ENCODE measurements at regions not wholly inside any gene's neighbourhood (a gene's known extent, or its start where the extent isn't known, plus 50 kb on each side); places are given as distances from the start of the nearest gene placed in this dataset.

DNA sequence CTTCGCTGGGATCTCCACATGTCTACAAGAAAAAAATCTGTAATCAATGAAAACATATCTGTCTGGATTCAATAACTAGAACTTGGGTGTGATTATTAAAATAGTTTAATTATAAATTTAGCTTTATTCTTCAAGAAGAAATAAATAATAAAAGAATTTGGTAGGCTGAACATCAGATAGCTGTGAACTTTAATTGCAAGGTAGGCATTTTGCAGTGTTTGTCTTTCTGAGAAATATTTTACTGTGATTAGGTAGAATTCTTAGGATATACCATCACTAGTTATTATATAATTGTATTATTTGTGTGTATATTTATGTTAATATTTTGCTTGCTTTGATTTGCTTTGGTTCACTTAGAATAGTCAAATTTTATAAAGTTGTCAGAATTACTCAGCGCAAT, 409.4 kb downstream of the PCDH18 start:
- TF ChIP-seq, protein P1, sequence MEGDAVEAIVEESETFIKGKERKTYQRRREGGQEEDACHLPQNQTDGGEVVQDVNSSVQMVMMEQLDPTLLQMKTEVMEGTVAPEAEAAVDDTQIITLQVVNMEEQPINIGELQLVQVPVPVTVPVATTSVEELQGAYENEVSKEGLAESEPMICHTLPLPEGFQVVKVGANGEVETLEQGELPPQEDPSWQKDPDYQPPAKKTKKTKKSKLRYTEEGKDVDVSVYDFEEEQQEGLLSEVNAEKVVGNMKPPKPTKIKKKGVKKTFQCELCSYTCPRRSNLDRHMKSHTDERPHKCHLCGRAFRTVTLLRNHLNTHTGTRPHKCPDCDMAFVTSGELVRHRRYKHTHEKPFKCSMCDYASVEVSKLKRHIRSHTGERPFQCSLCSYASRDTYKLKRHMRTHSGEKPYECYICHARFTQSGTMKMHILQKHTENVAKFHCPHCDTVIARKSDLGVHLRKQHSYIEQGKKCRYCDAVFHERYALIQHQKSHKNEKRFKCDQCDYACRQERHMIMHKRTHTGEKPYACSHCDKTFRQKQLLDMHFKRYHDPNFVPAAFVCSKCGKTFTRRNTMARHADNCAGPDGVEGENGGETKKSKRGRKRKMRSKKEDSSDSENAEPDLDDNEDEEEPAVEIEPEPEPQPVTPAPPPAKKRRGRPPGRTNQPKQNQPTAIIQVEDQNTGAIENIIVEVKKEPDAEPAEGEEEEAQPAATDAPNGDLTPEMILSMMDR (IDR thresholded peaks at IDR 0.05) = no peak
- no peak for TF ChIP-seq POLR2A (IDR thresholded peaks at IDR 0.05)
- 65% methylated on average over 2 of the region's 2 CpGs for WGBS (ENCODE audit: insufficient coverage, low coverage, low lambda C conversion rate, missing lambda C conversion rate)

DNA sequence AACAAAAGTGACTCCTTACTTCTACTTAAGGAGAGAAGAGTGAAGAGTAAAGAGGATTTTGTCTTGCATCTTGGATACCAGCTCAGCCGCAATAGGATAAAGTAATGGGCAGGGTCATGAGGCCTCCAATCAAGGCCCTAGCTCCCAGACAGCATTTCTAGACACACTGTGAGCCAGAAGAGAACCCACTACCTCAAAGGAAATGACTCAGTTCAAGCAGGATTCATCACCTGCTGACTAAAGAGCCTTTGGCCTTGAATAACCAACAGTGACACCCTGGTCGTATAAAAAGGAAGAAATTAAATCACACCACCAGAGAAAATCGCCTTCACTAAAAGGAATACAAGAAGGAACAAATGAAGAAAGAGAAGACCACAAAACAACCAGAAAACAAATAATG, 416.1 kb downstream of the PCDH18 start:
- Histone ChIP-seq H3K27ac (no peak overlapping the region), H3K36me3 (no peaks in the 10 kb centered on the region)

More for the DNA sequence above, 409.4 kb downstream of the PCDH18 start:
- Histone ChIP-seq H3K36me3 (no peaks in the 10 kb centered on the region), H3K27ac (no peak overlapping the region), H3K27me3 (no peaks in the 10 kb centered on the region), H3K9me3 (no peaks in the 10 kb centered on the region), H3K4me3 (no peak overlapping the region), H3K4me1 (no peaks in the 10 kb centered on the region)
- DNase-seq = no peak
- intact Hi-C loops (cut with DNase I) = no loop called here
- ATAC-seq = no peak

DNA sequence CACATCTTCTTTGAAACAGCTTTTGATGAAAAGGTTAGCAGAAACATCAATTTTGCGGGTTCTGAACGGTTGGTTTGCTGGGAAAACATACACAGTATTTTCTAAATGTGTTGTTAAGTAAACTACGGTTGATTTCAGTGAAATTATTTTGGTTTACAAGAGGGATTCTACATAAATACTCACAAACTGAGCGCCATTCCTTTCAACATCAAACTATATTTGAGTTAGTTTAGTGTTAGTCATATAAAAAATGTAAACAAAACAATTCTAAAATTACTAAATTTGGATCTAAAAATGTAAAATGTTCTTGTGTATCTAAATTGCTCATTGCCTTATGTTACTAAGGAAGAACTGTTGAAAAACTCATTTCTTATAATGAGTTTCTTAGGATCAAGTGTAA, 425.6 kb downstream of the PCDH18 start:
- DNase-seq (no peak), ATAC-seq (no peak)
- 59% methylated on average over 4 of the region's 4 CpGs for WGBS (ENCODE audit: insufficient coverage, low coverage, low lambda C conversion rate, missing lambda C conversion rate)
- TF ChIP-seq, protein P1 (IDR thresholded peaks at IDR 0.05) = no peak
- no peaks in the 10 kb centered on the region for H3K4me1 ChIP-seq
- H3K27ac ChIP-seq = no peak overlapping the region
- H3K36me3 ChIP-seq = no peaks in the 10 kb centered on the region
- H3K4me3 ChIP-seq = no peak overlapping the region
- H3K27me3 ChIP-seq = no peaks in the 10 kb centered on the region
- H3K9me3 ChIP-seq = no peaks in the 10 kb centered on the region
- intact Hi-C loops (cut with DNase I) = no loop called here

More for the DNA sequence above, 416.1 kb downstream of the PCDH18 start:
- Histone ChIP-seq H3K4me1 (no peaks in the 10 kb centered on the region), H3K27me3 (no peaks in the 10 kb centered on the region), H3K9me3 (no peaks in the 10 kb centered on the region), H3K4me3 (no peak overlapping the region)
- TF ChIP-seq POLR2A (IDR thresholded peaks at IDR 0.05) = no peak
- TF ChIP-seq, protein P1 (IDR thresholded peaks at IDR 0.05) = no peak
- ATAC-seq (no peak), DNase-seq (no peak)
- WGBS (ENCODE audit: insufficient coverage, low coverage, low lambda C conversion rate, missing lambda C conversion rate) = 41% methylated on average over 3 of the region's 3 CpGs
- intact Hi-C loops (cut with DNase I) = no loop called here

DNA sequence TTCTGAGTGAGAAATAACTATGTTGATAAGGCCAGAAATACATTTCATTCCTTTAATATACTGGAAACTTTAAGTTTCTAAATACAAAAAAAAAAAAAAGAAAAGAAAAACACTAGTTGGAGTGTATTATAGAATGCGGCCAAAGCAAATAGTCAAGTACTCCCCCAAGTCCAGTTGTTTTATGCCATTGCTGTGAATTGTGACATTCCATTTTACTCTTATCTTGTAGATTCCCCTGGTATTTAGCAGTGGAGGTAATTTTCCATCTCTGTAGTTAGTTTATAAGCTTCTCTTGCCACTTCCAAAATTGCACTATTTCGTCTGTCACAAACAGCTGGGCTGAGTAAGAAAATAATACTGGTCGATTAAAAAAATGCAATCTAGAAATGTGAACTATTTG, 426.0 kb downstream of the PCDH18 start:
- intact Hi-C loops (cut with DNase I) = no loop called here
- Histone ChIP-seq H3K27ac (no peak overlapping the region), H3K9me3 (no peaks in the 10 kb centered on the region), H3K36me3 (no peaks in the 10 kb centered on the region), H3K4me1 (no peaks in the 10 kb centered on the region), H3K27me3 (no peaks in the 10 kb centered on the region), H3K4me3 (no peak overlapping the region)
- TF ChIP-seq POLR2A (IDR thresholded peaks at IDR 0.05) = no peak
- TF ChIP-seq, protein P1 (IDR thresholded peaks at IDR 0.05) = no peak
- ATAC-seq (no peak), DNase-seq (no peak)
- WGBS (ENCODE audit: insufficient coverage, low coverage, low lambda C conversion rate, missing lambda C conversion rate) = 55% methylated on average over 3 of the region's 3 CpGs

DNA sequence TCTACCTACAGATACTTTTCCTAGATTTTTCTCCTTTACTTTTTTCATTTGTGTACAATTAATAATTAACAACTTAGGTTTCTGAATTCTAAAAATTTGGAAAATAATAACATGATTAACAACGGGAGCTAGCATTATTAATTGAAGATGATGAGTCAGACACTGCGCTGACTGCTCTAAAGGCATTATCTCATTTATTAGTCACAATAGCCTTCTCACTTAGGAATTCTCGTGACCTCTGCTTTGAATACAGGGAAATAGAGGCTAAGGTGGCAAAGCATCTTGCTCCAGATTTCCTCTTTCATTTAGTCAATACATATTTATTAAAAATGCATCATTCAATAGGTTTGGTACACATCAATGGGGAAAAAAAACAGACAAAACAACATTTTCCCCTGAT, 441.3 kb downstream of the PCDH18 start:
- Histone ChIP-seq H3K9me3 (no peaks in the 10 kb centered on the region), H3K4me1 (no peaks in the 10 kb centered on the region), H3K36me3 (no peaks in the 10 kb centered on the region), H3K4me3 (no peak overlapping the region), H3K27ac (no peak overlapping the region), H3K27me3 (no peaks in the 10 kb centered on the region)
- 35% methylated on average over 3 of the region's 3 CpGs for WGBS (ENCODE audit: insufficient coverage, low coverage, low lambda C conversion rate, missing lambda C conversion rate)
- ATAC-seq (no peak), DNase-seq (no peak)
- intact Hi-C loops (cut with DNase I) = no loop called here
- TF ChIP-seq, protein P1 (IDR thresholded peaks at IDR 0.05) = no peak
- TF ChIP-seq POLR2A (IDR thresholded peaks at IDR 0.05) = no peak
